H1 (cell line): ENCODE measurements at regions not wholly inside any gene's neighbourhood (a gene's known extent, or its start where the extent isn't known, plus 50 kb on each side); places are given as distances from the start of the nearest gene placed in this dataset.
"Not testable (repeated sequence)": the region's sequence is repeated elsewhere in the genome, so short reads cannot be mapped to it uniquely, and the experiment has no call there.

Experiments
- CTCF ChIA-PET: fragments of 300-600 bp; sonication (Branson Sonifier 250); formaldehyde crosslinking; loops from one replicate; lab custom pipeline; 2021; ENCODE audit not compliant: partially characterized antibody; lab: Charles Lee
- POLR2A ChIA-PET: fragments of 300-600 bp; sonication (Branson Sonifier 250); formaldehyde crosslinking; loops from one replicate; lab custom pipeline; 2021; ENCODE audit warnings: inconsistent platforms; ENCODE audit not compliant: partially characterized antibody; lab: Charles Lee
- DNase-seq, 2 experiments: peaks; one replicate each; pipeline versions ENCODE4 v3.0.0 to v3.0.0-alpha.2; 2010 to 2022; ENCODE audit warnings: low spot score in 2 of 2, low read depth in 1 of 2, mixed read lengths in 1 of 2
- FAIRE-seq: peaks from 2 replicates; lab custom pipeline; 2011; peaks lifted over from hg19 to GRCh38; lab: Jason Lieb, UNC
- H2AFZ ChIP-seq: 2 replicates; pipeline ENCODE4 v1.8.1; 2012; ENCODE audit warnings: low read length, inconsistent platforms
- H2AK5ac ChIP-seq: 2 replicates; pipeline ENCODE4 v1.6.1; 2013; ENCODE audit warnings: low read depth, low read length
- H2BK120ac ChIP-seq: replicated peaks from 2 replicates; pipeline ENCODE3; 2013; ENCODE audit warnings: low read depth, low read length, inconsistent platforms
- H2BK12ac ChIP-seq: 2 replicates; pipeline ENCODE4 v1.6.1; 2013; ENCODE audit warnings: low read depth, low read length
- H2BK15ac ChIP-seq: 2 replicates; pipeline ENCODE4 v1.6.1; 2013; ENCODE audit warnings: low read length
- H2BK20ac ChIP-seq: 2 replicates; pipeline ENCODE4 v1.6.1; 2013; ENCODE audit warnings: low read length
- H2BK5ac ChIP-seq: 2 replicates; pipeline ENCODE4 v1.6.1; 2013; ENCODE audit warnings: low read depth, low read length
- H3K14ac ChIP-seq: 2 replicates; pipeline ENCODE4 v1.6.1; 2013; ENCODE audit warnings: inconsistent platforms; ENCODE audit not compliant: insufficient read length
- H3K18ac ChIP-seq: 2 replicates; pipeline ENCODE4 v1.6.1; 2013; ENCODE audit warnings: low read length; ENCODE audit errors: extremely low read depth
- H3K23ac ChIP-seq: 2 replicates; pipeline ENCODE4 v1.6.1; 2013; ENCODE audit warnings: inconsistent platforms; ENCODE audit not compliant: insufficient read length
- H3K23me2 ChIP-seq: 2 replicates; pipeline ENCODE4 v1.6.1; 2013; ENCODE audit warnings: low read depth, low read length
- H3K27ac ChIP-seq: 2 replicates; pipeline ENCODE4 v1.6.1; 2011; ENCODE audit warnings: low read depth, low read length, inconsistent platforms
- H3K27me3 ChIP-seq, 4 experiments: replicated peaks in 1 of 4; 1 replicate in 1 of 4; 2 replicates in 3 of 4; pipeline versions ENCODE4 v1.6.1 to v1.8.1; 2011 to 2013; ENCODE audit warnings: low read length in 3 of 4, mild to moderate bottlenecking in 3 of 4, inconsistent platforms in 2 of 4, mixed read lengths in 2 of 4, moderate library complexity in 1 of 4; ENCODE audit not compliant: control insufficient read depth in 3 of 4, insufficient read depth in 3 of 4; ENCODE audit errors: extremely low read depth in 1 of 4
- H3K36me3 ChIP-seq, 4 experiments: 2 replicates each; pipeline versions ENCODE4 v1.6.1 to v1.8.1; 2011 to 2013; ENCODE audit warnings: mild to moderate bottlenecking in 4 of 4, low read length in 3 of 4, moderate library complexity in 2 of 4, control low read depth in 1 of 4, inconsistent platforms in 1 of 4; ENCODE audit not compliant: insufficient read depth in 4 of 4, control insufficient read depth in 2 of 4
- H3K4ac ChIP-seq: replicated peaks from 2 replicates; pipeline ENCODE3; 2013; ENCODE audit warnings: low read length, low read depth, mixed read lengths, inconsistent platforms; ENCODE audit not compliant: insufficient read length
- H3K4me1 ChIP-seq, 4 experiments: replicated peaks in 1 of 4; 1 replicate in 1 of 4; 2 replicates in 3 of 4; pipeline versions ENCODE4 v1.6.1 to v1.8.1; 2011 to 2013; ENCODE audit warnings: low read length in 3 of 4, inconsistent platforms in 2 of 4, mixed read lengths in 1 of 4; ENCODE audit not compliant: insufficient read depth in 4 of 4, control insufficient read depth in 3 of 4
- H3K4me2 ChIP-seq, 2 experiments: 2 replicates each; pipeline versions ENCODE4 v1.6.1 to v1.8.1; 2011 to 2013; ENCODE audit warnings: low read depth in 2 of 2, low read length in 2 of 2, control low read depth in 1 of 2, inconsistent platforms in 1 of 2, mild to moderate bottlenecking in 1 of 2; ENCODE audit not compliant: insufficient read depth in 1 of 2
- H3K4me3 ChIP-seq, 4 experiments: fragments of 200-600, 300-600 bp in 1 of 4; sonication (generic), shearing (Covaris generic), sonication (Bioruptor Twin) in 1 of 4; 2 replicates each; pipeline versions ENCODE4 v1.5.1 to v1.8.1; 2011 to 2016; ENCODE audit warnings: low read length in 4 of 4, low read depth in 3 of 4, control low read depth in 2 of 4, inconsistent platforms in 2 of 4, mild to moderate bottlenecking in 2 of 4, mixed read lengths in 1 of 4, moderate library complexity in 1 of 4; ENCODE audit not compliant: insufficient read depth in 2 of 4; ENCODE audit errors: extremely low read depth in 1 of 4
- H3K56ac ChIP-seq: replicated peaks from 2 replicates; pipeline ENCODE3; 2013; ENCODE audit warnings: low read depth, mild to moderate bottlenecking, mixed read lengths, low read length, inconsistent platforms; ENCODE audit not compliant: insufficient read length
- H3K79me1 ChIP-seq: 2 replicates; pipeline ENCODE4 v1.6.1; 2013; ENCODE audit warnings: low read depth, low read length, control low read depth
- H3K79me2 ChIP-seq, 2 experiments: 2 replicates each; pipeline versions ENCODE4 v1.6.1 to v1.8.1; 2012 to 2013; ENCODE audit warnings: low read length in 2 of 2, mild to moderate bottlenecking in 2 of 2, inconsistent platforms in 1 of 2; ENCODE audit not compliant: insufficient read depth in 2 of 2, control insufficient read depth in 1 of 2
- H3K9ac ChIP-seq, 4 experiments: replicated peaks in 1 of 4; 1 replicate in 1 of 4; 2 replicates in 3 of 4; pipeline versions ENCODE4 v1.6.1 to v1.8.1; 2011 to 2013; ENCODE audit warnings: low read depth in 3 of 4, low read length in 3 of 4, control low read depth in 2 of 4, mild to moderate bottlenecking in 2 of 4, moderate library complexity in 2 of 4, inconsistent platforms in 1 of 4; ENCODE audit errors: extremely low read depth in 1 of 4
- H3K9me3 ChIP-seq, 2 experiments: 2 replicates each; pipeline versions ENCODE4 v1.6.1 to v1.8.1; 2012 to 2013; ENCODE audit warnings: mild to moderate bottlenecking in 2 of 2, moderate library complexity in 2 of 2, control low read depth in 1 of 2, inconsistent platforms in 1 of 2, low read depth in 1 of 2, low read length in 1 of 2, mixed read lengths in 1 of 2; ENCODE audit not compliant: insufficient read depth in 2 of 2
- H4K20me1 ChIP-seq, 2 experiments: replicated peaks in 1 of 2; 2 replicates each; pipeline versions ENCODE3 to v1.8.1; 2011 to 2013; ENCODE audit warnings: inconsistent platforms in 2 of 2, low read length in 2 of 2, mild to moderate bottlenecking in 1 of 2; ENCODE audit not compliant: insufficient read depth in 2 of 2, control insufficient read depth in 1 of 2
- H4K5ac ChIP-seq: 2 replicates; pipeline ENCODE4 v1.6.1; 2013; ENCODE audit warnings: low read length, low read depth, mixed read lengths, inconsistent platforms; ENCODE audit not compliant: insufficient read length
- H4K8ac ChIP-seq: 2 replicates; pipeline ENCODE4 v1.8.0; 2013; ENCODE audit warnings: mild to moderate bottlenecking, moderate library complexity, low read length, inconsistent platforms; ENCODE audit not compliant: insufficient read depth; ENCODE audit errors: extremely low read depth
- H4K91ac ChIP-seq: replicated peaks from 2 replicates; pipeline ENCODE3; 2013; ENCODE audit warnings: low read length, mixed read lengths, inconsistent platforms; ENCODE audit not compliant: insufficient read length
- WGBS, 2 experiments: shearing (Covaris generic) in 1 of 2; methylation state at CpG; one replicate each; pipeline versions ENCODE4 v1.1.6 to v1.1.7; 2013 to 2015; ENCODE audit warnings: low lambda C conversion rate in 2 of 2, mixed read lengths in 2 of 2, inconsistent platforms in 1 of 2, low coverage in 1 of 2, missing lambda C conversion rate in 1 of 2; ENCODE audit not compliant: insufficient replicate concordance in 2 of 2, insufficient coverage in 1 of 2, insufficient read length in 1 of 2; ENCODE audit errors: extremely low coverage in 1 of 2, missing lambda C conversion rate in 1 of 2; 5-methylcytosine and 5-hydroxymethylcytosine counted together

DNA sequence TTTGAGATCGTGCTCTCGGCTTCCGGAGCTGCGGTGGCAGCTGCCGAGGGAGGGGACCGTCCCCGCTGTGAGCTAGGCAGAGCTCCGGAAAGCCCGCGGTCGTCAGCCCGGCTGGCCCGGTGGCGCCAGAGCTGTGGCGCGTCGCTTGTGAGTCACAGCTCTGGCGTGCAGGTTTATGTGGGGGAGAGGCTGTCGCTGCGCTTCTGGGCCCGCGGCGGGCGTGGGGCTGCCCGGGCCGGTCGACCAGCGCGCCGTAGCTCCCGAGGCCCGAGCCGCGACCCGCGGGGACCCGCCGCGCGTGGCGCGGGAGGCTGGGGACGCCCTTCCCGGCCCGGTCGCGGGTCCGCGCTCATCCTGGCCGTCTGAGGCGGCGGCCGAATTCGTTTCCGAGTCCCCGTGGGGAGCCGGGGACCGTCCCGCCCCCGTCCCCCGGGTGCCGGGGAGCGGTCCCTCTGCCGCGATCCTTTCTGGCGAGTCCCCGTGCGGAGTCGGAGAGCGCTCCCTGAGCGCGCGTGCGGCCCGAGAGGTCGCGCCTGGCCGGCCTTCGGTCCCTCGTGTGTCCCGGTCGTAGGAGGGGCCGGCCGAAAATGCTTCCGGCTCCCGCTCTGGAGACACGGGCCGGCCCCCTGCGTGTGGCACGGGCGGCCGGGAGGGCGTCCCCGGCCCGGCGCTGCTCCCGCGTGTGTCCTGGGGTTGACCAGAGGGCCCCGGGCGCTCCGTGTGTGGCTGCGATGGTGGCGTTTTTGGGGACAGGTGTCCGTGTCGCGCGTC is 2133.0 kb upstream of the TPTE start:
- H4K5ac ChIP-seq, H3K9me3 ChIP-seq, H2BK20ac ChIP-seq, POLR2A ChIA-PET, H3K4me2 ChIP-seq, H3K27me3 ChIP-seq, H4K8ac ChIP-seq, H2BK12ac ChIP-seq, H4K20me1 ChIP-seq, H3K23me2 ChIP-seq, H2AK5ac ChIP-seq, DNase-seq, H3K9ac ChIP-seq, H2BK120ac ChIP-seq, H2AFZ ChIP-seq, H4K91ac ChIP-seq, H2BK15ac ChIP-seq, H3K18ac ChIP-seq, H3K14ac ChIP-seq, H3K4ac ChIP-seq, H3K23ac ChIP-seq, H3K79me2 ChIP-seq, H3K36me3 ChIP-seq, H2BK5ac ChIP-seq, H3K4me3 ChIP-seq, H3K27ac ChIP-seq, FAIRE-seq, H3K79me1 ChIP-seq, H3K4me1 ChIP-seq, H3K56ac ChIP-seq, CTCF ChIA-PET: not testable (repeated sequence)
- no CpG with 5 or more reads among the region's 107 CpGs for WGBS, 2 experiments

DNA sequence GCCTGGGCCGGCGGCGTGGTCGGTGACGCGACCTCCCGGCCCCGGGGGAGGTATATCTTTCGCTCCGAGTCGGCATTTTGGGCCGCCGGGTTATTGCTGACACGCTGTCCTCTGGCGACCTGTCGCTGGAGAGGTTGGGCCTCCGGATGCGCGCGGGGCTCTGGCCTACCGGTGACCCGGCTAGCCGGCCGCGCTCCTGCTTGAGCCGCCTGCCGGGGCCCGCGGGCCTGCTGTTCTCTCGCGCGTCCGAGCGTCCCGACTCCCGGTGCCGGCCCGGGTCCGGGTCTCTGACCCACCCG is 2132.5 kb upstream of the TPTE start:
- H3K9ac ChIP-seq, H4K91ac ChIP-seq, DNase-seq, H2BK20ac ChIP-seq, H3K4me1 ChIP-seq, H4K5ac ChIP-seq, H3K27ac ChIP-seq, H2AK5ac ChIP-seq, H2BK5ac ChIP-seq, H3K23ac ChIP-seq, H4K20me1 ChIP-seq, H3K4me3 ChIP-seq, H3K4ac ChIP-seq, H3K27me3 ChIP-seq, H2AFZ ChIP-seq, H3K79me1 ChIP-seq, H3K23me2 ChIP-seq, FAIRE-seq, H3K36me3 ChIP-seq, H3K4me2 ChIP-seq, H2BK12ac ChIP-seq, H3K18ac ChIP-seq, POLR2A ChIA-PET, H3K56ac ChIP-seq, H3K79me2 ChIP-seq, H3K14ac ChIP-seq, H3K9me3 ChIP-seq, H2BK120ac ChIP-seq, H2BK15ac ChIP-seq, H4K8ac ChIP-seq, CTCF ChIA-PET: not testable (repeated sequence)
- WGBS, 2 experiments, result no CpG with 5 or more reads among the region's 40 CpGs
